Fibroblast of the aortic adventitia (primary cell): ENCODE measurements at regions not wholly inside any gene's neighbourhood (a gene's known extent, or its start where the extent isn't known, plus 50 kb on each side); places are given as distances from the start of the nearest gene placed in this dataset.
"Not testable (repeated sequence)": the region's sequence is repeated elsewhere in the genome, so short reads cannot be mapped to it uniquely, and the experiment has no call there.

Source experiments
- DNase-seq: peaks from one replicate; pipeline ENCODE4 v3.0.0-alpha.2; 2010; ENCODE audit warnings: low read depth
- H3K4me3 ChIP-seq: 2 replicates; pipeline ENCODE4 v1.5.1; 2011; ENCODE audit warnings: low read depth, mild to moderate bottlenecking, control low read depth, low read length, moderate library complexity
- CTCF ChIP-seq: IDR thresholded peaks from 2 replicates; pipeline ENCODE4 v1.5.1; 2011; ENCODE audit warnings: mild to moderate bottlenecking, low read length, control low read depth, inconsistent platforms; ENCODE audit not compliant: insufficient read depth

DNA sequence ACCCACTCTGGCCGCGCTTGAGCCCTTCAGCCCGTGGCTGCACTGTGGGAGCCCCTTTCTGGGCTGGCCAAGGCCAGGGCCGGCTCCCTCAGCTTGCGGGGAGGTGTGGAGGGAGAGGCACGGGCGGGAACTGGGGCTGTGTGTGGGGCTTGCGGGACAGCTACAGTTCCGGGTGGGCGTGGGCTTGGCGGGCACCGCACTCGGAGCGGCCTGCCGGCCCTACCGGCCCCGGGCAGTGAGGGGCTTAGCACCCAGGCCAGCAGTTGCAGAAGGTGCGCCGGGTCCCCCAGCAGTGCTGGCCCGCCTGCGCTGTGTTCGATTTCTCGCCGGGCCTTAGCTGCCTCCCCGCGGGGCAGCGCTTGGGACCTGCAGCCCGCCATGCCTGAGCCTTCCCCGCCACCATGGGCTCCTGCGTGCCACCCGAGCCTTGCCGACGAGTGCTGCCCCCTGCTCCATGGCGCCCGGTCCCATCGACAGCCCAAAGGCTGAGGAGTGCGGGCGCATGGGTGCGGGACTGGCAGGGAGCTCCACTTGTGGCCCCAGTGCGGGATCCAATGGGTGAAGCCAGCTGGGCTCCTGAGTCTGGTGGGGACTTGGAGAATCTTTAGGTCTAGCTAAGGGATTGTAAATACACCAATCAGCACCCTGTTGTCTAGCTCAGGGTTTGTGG is 173.7 kb upstream of the FIGN start:
- no peak for TF ChIP-seq CTCF
- no peak for DNase-seq
- H3K4me3 ChIP-seq, result no peak overlapping the region

- peak; percentile 5 for DNase-seq
- no peak for TF ChIP-seq CTCF
- no peak overlapping the region for H3K4me3 ChIP-seq
Observed at GRCh38 chr2:163906410-163906809, 170.6 kb upstream of the FIGN start.

- no peak for TF ChIP-seq CTCF
- H3K4me3 ChIP-seq, result no peak overlapping the region
- DNase-seq, result no peak
Observed at GRCh38 chr2:163897799-163898198, 162.0 kb upstream of the FIGN start.

GRCh38 chr2:163893444-163893843 is 157.6 kb upstream of the FIGN start:
- not testable (repeated sequence) for DNase-seq, H3K4me3 ChIP-seq

DNA sequence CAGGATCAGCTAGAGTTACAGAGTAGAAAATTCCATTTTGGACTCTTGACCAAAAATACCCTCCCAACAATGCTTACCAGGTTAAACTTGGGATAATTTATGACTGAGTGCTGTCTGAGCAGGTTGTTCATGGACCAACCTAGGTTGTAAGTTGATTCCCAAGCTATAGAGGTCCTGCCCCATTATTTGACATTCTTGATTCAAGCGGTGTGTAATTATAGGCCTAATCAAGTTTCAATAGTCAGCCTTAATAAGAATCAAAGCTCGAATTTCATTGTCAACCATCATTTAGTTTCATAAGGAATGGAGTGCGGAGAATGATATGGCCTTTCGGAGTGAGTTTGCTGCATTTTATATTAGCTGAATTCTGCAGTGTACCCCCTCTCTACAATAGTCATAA is 152.8 kb upstream of the FIGN start:
- H3K4me3 ChIP-seq, result no peak overlapping the region
- no peak for TF ChIP-seq CTCF
- DNase-seq, result no peak

DNA sequence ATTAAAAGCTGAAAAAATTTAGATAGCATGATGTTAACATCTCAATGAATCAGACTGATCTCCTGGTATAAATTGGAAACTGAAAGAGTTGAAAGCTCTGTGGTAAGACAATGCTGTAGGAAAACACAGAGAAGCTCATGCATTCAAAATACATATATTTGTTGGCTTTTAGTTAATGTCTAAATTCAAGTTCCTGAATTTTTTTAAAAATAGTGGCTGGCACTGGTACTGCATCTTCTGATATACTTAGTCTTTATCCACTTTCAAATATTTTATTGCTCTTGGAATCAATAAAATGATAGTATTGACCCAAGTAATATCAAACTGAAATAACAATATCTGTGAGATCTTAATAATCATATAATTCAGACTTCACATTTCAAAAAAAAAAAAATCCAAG is 151.4 kb upstream of the FIGN start:
- peak; percentile 42 for TF ChIP-seq CTCF
- DNase-seq, result no peak
- no peak overlapping the region for H3K4me3 ChIP-seq

DNA sequence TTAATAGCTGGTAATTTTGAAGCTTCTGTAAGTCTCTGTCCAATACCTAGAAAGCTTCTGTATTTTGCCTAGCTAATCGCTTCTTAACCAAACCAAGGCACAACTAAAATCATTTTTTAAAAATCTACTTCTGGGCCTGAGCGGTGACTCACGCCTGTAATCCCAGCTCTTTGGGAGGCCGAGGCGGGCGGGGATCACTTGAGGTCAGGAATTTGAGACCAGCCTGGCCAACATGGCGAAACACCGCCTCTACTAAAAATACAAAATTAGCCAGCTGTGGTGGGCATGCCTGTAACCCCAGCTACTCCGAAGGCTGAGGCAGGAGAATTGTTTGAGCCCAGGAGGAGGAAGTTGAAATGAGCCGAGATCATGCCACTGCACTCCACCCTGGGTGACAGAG is 148.6 kb upstream of the FIGN start:
- no peak for DNase-seq
- no peak for TF ChIP-seq CTCF
- no peak overlapping the region for H3K4me3 ChIP-seq
